Right lobe of liver (tissue), 6 donors: ENCODE measurements at regions not wholly inside any gene's neighbourhood (a gene's known extent, or its start where the extent isn't known, plus 50 kb on each side); places are given as distances from the start of the nearest gene placed in this dataset.

Experiments used
- ATAC-seq, 4 donors: fragments of 200-7000 bp; cut with Tn5 transposase; one replicate each; pipeline ENCODE4 v1.9.1; 2020; ENCODE audit warnings: mild to moderate bottlenecking in 4 of 4, moderate library complexity in 4 of 4
- DNase-seq, 3 donors: peaks; one replicate each; pipeline ENCODE4 v3.0.0-alpha.2; 2020
- H3K27ac ChIP-seq, 3 donors: fragments of 200-600 bp; one replicate each; pipeline ENCODE4 v1.8.0; 2022
- H3K27me3 ChIP-seq, 2 donors: fragments of 200-600 bp; one replicate each; pipeline ENCODE4 v1.8.0; 2022
- H3K36me3 ChIP-seq, 4 donors: fragments of 200-600 bp; sonication (generic) in 1 of 4; one replicate each; pipeline versions ENCODE4 v1.5.1 to v1.8.0; 2017 to 2022; ENCODE audit warnings: control low read depth in 1 of 4
- H3K4me1 ChIP-seq, 4 donors: fragments of 200-600 bp; sonication (generic) in 1 of 4; one replicate each; pipeline versions ENCODE4 v1.5.1 to v1.8.0; 2017 to 2022; ENCODE audit warnings: control low read depth in 1 of 4
- H3K4me3 ChIP-seq, 3 donors: fragments of 200-600 bp; one replicate each; pipeline ENCODE4 v1.8.0; 2022
- H3K9me3 ChIP-seq, 4 donors: fragments of 200-600 bp; sonication (generic) in 1 of 4; one replicate each; pipeline versions ENCODE4 v1.5.1 to v1.8.0; 2017 to 2022; ENCODE audit warnings: control low read depth in 1 of 4
- CTCF ChIP-seq, 4 donors: fragments of 200-600 bp in 3 of 4; fragments of 450-650 bp in 1 of 4; IDR thresholded peaks; one replicate each; pipeline versions ENCODE4 v1.5.1 to v1.8.0; 2016 to 2022; ENCODE audit warnings: antibody characterized with exemption in 4 of 4, mild to moderate bottlenecking in 2 of 4
- POLR2A ChIP-seq: fragments of 450-650 bp; IDR thresholded peaks from one replicate; pipeline ENCODE4 v1.6.1; 2017; ENCODE audit warnings: antibody characterized with exemption, mild to moderate bottlenecking
- WGBS: methylation state at CpG from one replicate; pipeline ENCODE4 v1.1.6; 2018; ENCODE audit warnings: low coverage, low lambda C conversion rate; ENCODE audit not compliant: insufficient coverage; ENCODE audit errors: missing lambda C conversion rate; 5-methylcytosine and 5-hydroxymethylcytosine counted together
- intact Hi-C, 2 donors: fragments of 100-400 bp; cut with DNase I; formaldehyde crosslinking; loops; one replicate each; pipeline versions ENCODE4 v1.11.2 to v1.14.1; 2022
- donor health status: DM: no; HTN: yes; CAD: no.
- donor health status: DM: no; HTN: no; CAD: no.
- donor health status: DM: no; HTN: no; CAD: no.
- donor health status: DM: no; HTN: yes; CAD: no.
- donor health status: DM: no; HTN: yes; CAD: no.

DNA sequence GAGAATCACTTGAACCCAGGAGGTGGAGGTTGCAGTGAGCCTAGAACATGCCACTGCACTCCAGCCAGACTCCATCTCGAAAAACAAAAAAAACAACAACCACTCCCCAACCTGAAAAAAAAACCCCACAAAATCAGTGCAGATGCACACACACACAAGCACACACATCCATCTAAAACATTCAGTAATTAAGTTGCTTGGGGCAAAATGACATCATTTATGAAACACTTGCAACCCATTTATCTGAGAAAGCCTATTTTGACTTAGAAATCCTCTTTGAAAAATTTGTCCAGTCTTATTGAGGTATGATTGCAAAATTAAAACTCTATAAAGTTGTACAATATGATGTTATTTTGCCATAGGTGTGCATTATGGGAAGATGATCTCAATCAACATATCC is 525.5 kb upstream of the AMELY start:
- Histone ChIP-seq H3K27ac (no peak overlapping the region), H3K36me3 (no peaks in the 10 kb centered on the region), H3K4me1 (no peaks in the 10 kb centered on the region), H3K4me3 (no peak overlapping the region), H3K9me3 (no peaks in the 10 kb centered on the region), H3K27me3 (no peaks in the 10 kb centered on the region)
- TF ChIP-seq CTCF (IDR thresholded peaks at IDR 0.05) = no peak
- TF ChIP-seq POLR2A = no peak
- DNase-seq = no peak
- intact Hi-C loops = no loop called here
- ATAC-seq = no peak
- WGBS = no CpG with 5 or more reads among the region's 1 CpG

DNA sequence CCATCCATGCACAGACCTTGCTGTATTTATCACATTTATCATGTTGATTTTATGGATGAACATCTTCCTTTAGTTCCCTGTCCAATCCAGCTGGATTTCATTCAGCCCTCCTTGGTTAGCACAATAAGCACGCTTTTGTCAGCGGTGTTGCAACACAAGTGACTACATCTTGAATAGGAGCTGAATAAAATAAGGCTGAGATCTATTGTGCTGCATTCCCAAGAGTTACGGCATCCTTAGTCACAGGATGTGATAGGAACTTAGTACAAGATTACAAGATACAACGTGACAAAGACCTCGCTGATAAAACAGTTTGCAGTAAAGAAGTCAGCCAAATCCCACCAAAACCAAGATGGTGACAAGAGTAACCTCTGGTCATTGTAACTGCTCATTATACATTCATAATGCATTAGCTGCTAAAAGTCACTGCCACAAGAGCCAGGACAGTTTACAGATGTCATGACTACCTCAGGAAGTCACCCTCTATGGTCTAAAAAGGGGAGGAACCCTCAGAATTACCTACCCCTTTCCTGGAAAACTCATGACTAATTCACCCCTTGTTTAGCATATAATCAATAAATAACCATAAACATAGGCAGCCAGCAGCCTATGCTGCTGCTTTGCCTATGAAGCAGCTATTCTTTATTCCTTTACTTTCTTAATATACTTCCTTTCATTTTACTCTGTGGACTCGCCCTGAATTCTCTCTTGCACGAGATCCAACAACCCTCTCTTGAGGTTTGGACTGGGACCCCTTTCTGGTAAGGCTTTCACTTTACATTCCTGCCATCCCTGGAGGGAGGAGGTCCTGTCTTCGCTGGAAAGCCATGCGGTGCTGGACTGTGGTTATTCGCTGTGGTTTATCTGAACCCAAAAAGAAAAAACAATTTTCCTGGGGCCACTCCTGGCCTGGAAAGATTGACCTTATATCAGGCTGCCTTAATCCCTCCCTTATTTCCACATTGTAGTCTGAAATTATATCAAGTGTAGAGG is 522.6 kb upstream of the AMELY start:
- TF ChIP-seq CTCF (IDR thresholded peaks at IDR 0.05) (no peak), POLR2A (no peak)
- Histone ChIP-seq H3K4me3 (no peak overlapping the region), H3K27ac (no peak overlapping the region), H3K9me3 (no peaks in the 10 kb centered on the region), H3K36me3 (no peaks in the 10 kb centered on the region), H3K4me1 (no peaks in the 10 kb centered on the region), H3K27me3 (no peaks in the 10 kb centered on the region)
- DNase-seq = no peak
- no CpG with 5 or more reads among the region's 10 CpGs for WGBS
- no peak for ATAC-seq
- intact Hi-C loops = no loop called here

GRCh38 chrY:7419165-7419564 is 507.6 kb upstream of the AMELY start:
- TF ChIP-seq POLR2A (no peak), CTCF (IDR thresholded peaks at IDR 0.05) (no peak)
- H3K27ac ChIP-seq = no peak overlapping the region
- no peaks in the 10 kb centered on the region for H3K9me3 ChIP-seq
- H3K27me3 ChIP-seq = no peaks in the 10 kb centered on the region
- intact Hi-C loops = no loop called here
- WGBS = no CpG with 5 or more reads among the region's 3 CpGs
- no peaks in the 10 kb centered on the region for H3K36me3 ChIP-seq
- no peak overlapping the region for H3K4me3 ChIP-seq
- no peak for DNase-seq
- no peak for ATAC-seq
- H3K4me1 ChIP-seq = no peaks in the 10 kb centered on the region

DNA sequence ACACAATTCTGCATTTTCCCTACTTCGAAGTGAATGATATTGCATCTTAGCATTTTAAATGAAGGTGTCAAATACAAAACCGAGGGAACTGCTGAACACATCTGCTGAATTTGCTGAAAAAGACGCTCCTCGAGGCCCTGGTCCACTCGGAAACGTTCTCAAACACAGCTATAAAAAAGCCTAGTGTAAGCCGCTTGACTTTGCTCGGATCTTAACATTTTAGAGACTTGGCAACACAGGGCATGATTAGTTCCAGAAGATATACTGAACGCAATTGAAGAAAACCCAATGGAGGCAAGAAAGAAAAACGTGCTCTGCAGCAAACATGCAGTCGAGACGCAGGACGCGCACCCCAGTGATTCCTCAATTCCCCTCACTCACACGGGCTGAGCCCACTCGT is 506.4 kb upstream of the AMELY start:
- ATAC-seq = no peak
- no peaks in the 10 kb centered on the region for H3K36me3 ChIP-seq
- intact Hi-C loops = no loop called here
- H3K27ac ChIP-seq = no peak overlapping the region
- no peaks in the 10 kb centered on the region for H3K9me3 ChIP-seq
- H3K27me3 ChIP-seq = no peaks in the 10 kb centered on the region
- H3K4me3 ChIP-seq = no peak overlapping the region
- no peak for DNase-seq
- WGBS = no CpG with 5 or more reads among the region's 16 CpGs
- H3K4me1 ChIP-seq = no peaks in the 10 kb centered on the region
- no peak for TF ChIP-seq CTCF (IDR thresholded peaks at IDR 0.05)
- no peak for TF ChIP-seq POLR2A
